Rectal smooth muscle tissue (tissue), 1 donor: ENCODE measurements at regions not wholly inside any gene's neighbourhood (a gene's known extent, or its start where the extent isn't known, plus 50 kb on each side); places are given as distances from the start of the nearest gene placed in this dataset.
"Not testable (repeated sequence)": the region's sequence is repeated elsewhere in the genome, so short reads cannot be mapped to it uniquely, and the experiment has no call there.

Source experiments
- H3K27ac ChIP-seq: one replicate; pipeline ENCODE4 v1.7.0; 2013; ENCODE audit warnings: low read depth, low read length, inconsistent platforms
- H3K27me3 ChIP-seq: one replicate; pipeline ENCODE4 v1.7.0; 2013; ENCODE audit warnings: low read length; ENCODE audit not compliant: control insufficient read depth, insufficient read depth
- H3K36me3 ChIP-seq: one replicate; pipeline ENCODE4 v1.7.0; 2013; ENCODE audit warnings: low read length; ENCODE audit not compliant: control insufficient read depth, insufficient read depth
- H3K4me1 ChIP-seq: one replicate; pipeline ENCODE4 v1.7.0; 2013; ENCODE audit warnings: low read length; ENCODE audit not compliant: control insufficient read depth, insufficient read depth
- H3K4me3 ChIP-seq: one replicate; pipeline ENCODE4 v1.7.0; 2013; ENCODE audit warnings: low read length
- H3K9ac ChIP-seq: one replicate; pipeline ENCODE4 v1.7.0; 2013; ENCODE audit warnings: low read length

- no peaks in the 10 kb centered on the region for H3K27me3 ChIP-seq
- no peaks in the 10 kb centered on the region for H3K36me3 ChIP-seq
- no peaks in the 10 kb centered on the region for H3K4me1 ChIP-seq
- H3K4me3 ChIP-seq = no peak overlapping the region
- no peak overlapping the region for H3K9ac ChIP-seq
- H3K27ac ChIP-seq = no peak overlapping the region
Observed at GRCh38 chr4:97016186-97016907, 1126.9 kb downstream of the STPG2 start.

DNA sequence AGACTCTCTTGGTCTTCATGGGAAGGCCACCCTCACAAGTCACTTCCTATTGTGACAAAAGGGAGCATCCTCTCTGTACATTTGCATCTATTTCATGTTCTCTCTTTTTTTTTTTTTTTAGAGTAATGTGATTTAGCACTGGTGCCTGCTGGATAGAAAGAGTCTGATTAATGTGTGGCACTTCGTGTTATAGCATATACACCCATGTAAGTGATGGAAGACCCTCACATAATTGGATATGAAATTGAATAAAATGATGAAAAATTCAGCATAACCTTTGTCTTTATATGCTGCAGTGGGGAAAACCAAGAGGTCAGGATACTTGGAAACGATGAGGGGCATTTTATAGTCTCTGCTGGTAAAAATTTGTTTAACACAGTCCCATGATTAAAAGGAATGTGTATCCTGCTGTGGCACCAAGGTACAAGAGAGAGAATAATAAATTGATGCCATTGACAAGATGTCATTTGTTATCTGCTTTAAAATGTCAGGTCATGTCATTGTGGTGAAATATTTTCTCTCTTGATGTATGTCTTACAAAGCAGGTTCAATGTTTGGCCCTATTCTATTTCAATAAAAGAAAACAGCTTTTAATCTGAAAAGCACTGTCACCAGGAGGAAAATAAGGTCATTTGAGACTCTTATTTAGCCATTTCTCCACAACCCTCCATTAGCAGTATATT, 1115.4 kb downstream of the STPG2 start:
- no peak overlapping the region for H3K27ac ChIP-seq
- H3K4me1 ChIP-seq = no peaks in the 10 kb centered on the region
- no peak overlapping the region for H3K4me3 ChIP-seq
- no peaks in the 10 kb centered on the region for H3K27me3 ChIP-seq
- H3K36me3 ChIP-seq = no peaks in the 10 kb centered on the region
- no peak overlapping the region for H3K9ac ChIP-seq

DNA sequence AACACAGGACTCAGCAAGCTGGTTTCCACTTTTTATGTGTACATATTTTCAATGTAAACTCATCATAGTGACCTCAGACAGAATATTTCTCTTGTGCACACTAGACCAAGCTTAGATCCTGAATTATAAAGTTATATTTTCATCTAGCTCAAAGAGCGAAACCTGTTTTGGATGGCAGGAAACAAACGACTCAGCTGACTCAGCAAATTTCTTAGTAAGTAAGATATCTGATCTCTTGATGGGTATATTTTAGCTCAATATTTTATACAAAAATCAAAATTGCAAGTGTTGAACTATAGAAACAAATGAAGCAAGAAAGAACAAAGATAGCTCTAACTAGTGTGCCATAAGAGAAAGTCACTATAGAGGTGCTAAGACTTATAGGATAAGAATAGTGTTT, 1114.5 kb downstream of the STPG2 start:
- H3K27me3 ChIP-seq = no peaks in the 10 kb centered on the region

GRCh38 chr4:97037411-97038145, 1105.7 kb downstream of the STPG2 start:
- not testable (repeated sequence) for H3K27ac ChIP-seq, H3K4me3 ChIP-seq, H3K9ac ChIP-seq, H3K4me1 ChIP-seq, H3K36me3 ChIP-seq, H3K27me3 ChIP-seq

More for the DNA sequence above, 1114.5 kb downstream of the STPG2 start:
- Histone ChIP-seq H3K36me3 (no peaks in the 10 kb centered on the region), H3K27ac (no peak overlapping the region), H3K9ac (no peak overlapping the region), H3K4me3 (no peak overlapping the region), H3K4me1 (no peaks in the 10 kb centered on the region)

DNA sequence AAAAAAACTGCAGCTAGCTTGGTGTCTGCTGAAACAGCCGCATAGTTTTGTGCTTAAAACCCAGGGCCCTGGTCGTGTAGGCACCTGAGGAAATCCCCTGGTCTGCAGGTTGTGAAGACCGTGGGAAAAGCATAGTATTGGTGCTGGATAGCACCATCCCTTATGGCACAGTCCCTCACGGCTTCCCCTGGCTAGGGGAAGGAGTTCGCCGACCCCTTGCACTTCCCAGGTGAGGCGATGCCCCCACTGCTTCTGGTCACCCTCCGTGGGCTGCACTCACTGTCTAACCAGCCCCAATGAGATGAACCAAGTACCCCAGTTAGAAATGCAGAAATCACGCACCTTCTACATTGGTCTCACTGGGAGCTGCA, 1105.1 kb downstream of the STPG2 start:
- no peak overlapping the region for H3K4me3 ChIP-seq
- no peaks in the 10 kb centered on the region for H3K27me3 ChIP-seq
- H3K4me1 ChIP-seq = no peaks in the 10 kb centered on the region
- H3K27ac ChIP-seq = no peak overlapping the region
- no peaks in the 10 kb centered on the region for H3K36me3 ChIP-seq
- H3K9ac ChIP-seq = no peak overlapping the region

DNA sequence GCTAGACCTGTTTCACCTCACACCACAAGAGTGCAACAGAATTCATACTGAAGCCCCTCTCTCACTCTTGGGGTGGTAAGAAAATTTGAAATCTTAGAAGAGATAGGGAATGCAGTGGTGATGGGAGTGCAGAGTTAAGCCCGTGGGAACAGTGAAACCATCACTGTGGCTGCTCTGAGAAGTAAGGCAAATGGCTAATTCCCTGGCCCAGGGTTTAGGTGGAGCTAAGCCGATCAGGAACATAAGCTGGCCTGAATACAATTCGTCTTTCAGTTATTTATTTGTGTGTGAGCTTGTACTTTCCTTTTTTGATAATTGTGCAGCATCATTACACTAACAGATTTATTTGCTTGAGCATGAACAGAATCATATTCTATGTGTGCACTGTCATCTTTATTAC, 1070.6 kb downstream of the STPG2 start:
- Histone ChIP-seq H3K4me3 (no peak overlapping the region), H3K4me1 (no peaks in the 10 kb centered on the region), H3K27ac (no peak overlapping the region), H3K27me3 (no peaks in the 10 kb centered on the region), H3K9ac (no peak overlapping the region), H3K36me3 (no peaks in the 10 kb centered on the region)

- Histone ChIP-seq H3K27me3 (no peaks in the 10 kb centered on the region), H3K9ac (no peak overlapping the region), H3K27ac (no peak overlapping the region), H3K36me3 (no peaks in the 10 kb centered on the region), H3K4me1 (no peaks in the 10 kb centered on the region), H3K4me3 (no peak overlapping the region)
Observed at GRCh38 chr4:97073194-97073593, 1070.1 kb downstream of the STPG2 start.

- no peak overlapping the region for H3K9ac ChIP-seq
- H3K4me3 ChIP-seq = no peak overlapping the region
- no peaks in the 10 kb centered on the region for H3K4me1 ChIP-seq
- no peaks in the 10 kb centered on the region for H3K36me3 ChIP-seq
- H3K27ac ChIP-seq = no peak overlapping the region
- H3K27me3 ChIP-seq = no peaks in the 10 kb centered on the region
Observed at GRCh38 chr4:97074531-97074930, 1068.7 kb downstream of the STPG2 start.

- no peak overlapping the region for H3K9ac ChIP-seq
- no peaks in the 10 kb centered on the region for H3K27me3 ChIP-seq
- H3K4me3 ChIP-seq = no peak overlapping the region
- H3K27ac ChIP-seq = no peak overlapping the region
- H3K36me3 ChIP-seq = no peaks in the 10 kb centered on the region
- no peaks in the 10 kb centered on the region for H3K4me1 ChIP-seq
Observed at GRCh38 chr4:97081951-97082350, 1061.3 kb downstream of the STPG2 start.

DNA sequence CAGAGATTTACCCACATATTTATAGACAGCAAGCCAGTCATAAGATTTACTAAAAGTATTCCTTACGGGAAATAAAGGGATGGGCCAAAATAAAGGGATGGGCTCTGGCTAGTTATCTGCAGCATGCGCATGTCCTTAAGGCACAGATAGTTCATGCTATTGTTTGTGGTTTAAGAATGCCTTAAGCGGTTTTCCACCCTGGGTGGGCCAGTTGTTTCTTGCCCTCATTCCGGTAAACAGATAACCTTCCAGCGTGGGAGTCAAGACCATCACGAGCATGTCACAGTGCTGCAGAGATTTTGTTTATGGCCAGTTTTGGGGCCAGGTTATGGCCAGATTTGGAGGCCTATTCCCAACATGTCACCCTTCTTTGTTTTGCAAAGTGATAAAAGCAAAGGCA, 1046.2 kb downstream of the STPG2 start:
- H3K4me3 ChIP-seq, H3K9ac ChIP-seq, H3K36me3 ChIP-seq, H3K27ac ChIP-seq, H3K4me1 ChIP-seq, H3K27me3 ChIP-seq: not testable (repeated sequence)

GRCh38 chr4:97101171-97101570, 1042.1 kb downstream of the STPG2 start:
- not testable (repeated sequence) for H3K36me3 ChIP-seq, H3K4me1 ChIP-seq, H3K9ac ChIP-seq, H3K4me3 ChIP-seq, H3K27ac ChIP-seq, H3K27me3 ChIP-seq

GRCh38 chr4:97103252-97103651, 1040.0 kb downstream of the STPG2 start:
- no peak overlapping the region for H3K27ac ChIP-seq
- no peaks in the 10 kb centered on the region for H3K27me3 ChIP-seq
- H3K4me3 ChIP-seq = no peak overlapping the region
- no peak overlapping the region for H3K9ac ChIP-seq
- no peaks in the 10 kb centered on the region for H3K36me3 ChIP-seq
- no peaks in the 10 kb centered on the region for H3K4me1 ChIP-seq
